H1 (cell line): ENCODE measurements at regions not wholly inside any gene's neighbourhood (a gene's known extent, or its start where the extent isn't known, plus 50 kb on each side); places are given as distances from the start of the nearest gene placed in this dataset.

ENCODE experiments used
- ATF2 ChIP-seq: IDR thresholded peaks from 2 replicates; pipeline ENCODE4 v1.6.1; 2012; ENCODE audit warnings: low read length, inconsistent platforms

GRCh38 chr1:83115785-83116184 lies 883.1 kb downstream of the TTLL7 start (continued):
- TF ChIP-seq ATF2 = no peak
